SU-DHL-6 (cell line): ENCODE measurements at regions not wholly inside any gene's neighbourhood (a gene's known extent, or its start where the extent isn't known, plus 50 kb on each side); places are given as distances from the start of the nearest gene placed in this dataset.

ENCODE experiments used
- H2AFZ ChIP-seq: fragments of 200-600 bp; sonication (generic); 2 replicates; pipeline ENCODE4 v1.6.1; 2014; ENCODE audit warnings: low read depth, mild to moderate bottlenecking, moderate library complexity, mixed read lengths, antibody characterized with exemption, low read length; ENCODE audit not compliant: severe bottlenecking
- H3F3A ChIP-seq: fragments of 200-600 bp; shearing (Covaris generic); 2 replicates; pipeline ENCODE4 v1.6.0; 2016; ENCODE audit warnings: antibody characterized with exemption, mild to moderate bottlenecking; ENCODE audit not compliant: insufficient read depth
- H3K27ac ChIP-seq: fragments of 200-600 bp; sonication (generic); 2 replicates; pipeline ENCODE4 v1.5.1; 2016; ENCODE audit warnings: low read depth, mild to moderate bottlenecking, low read length, moderate library complexity, mixed read lengths
- H3K27me3 ChIP-seq: fragments of 200-600 bp; sonication (generic), shearing (Covaris generic); 2 replicates; pipeline ENCODE4 v1.6.0; 2014; ENCODE audit warnings: mild to moderate bottlenecking, low read length
- H3K36me3 ChIP-seq: fragments of 200-600 bp; sonication (generic); 2 replicates; pipeline ENCODE4 v1.6.1; 2014; ENCODE audit warnings: mild to moderate bottlenecking, low read length, mixed read lengths
- H3K4me2 ChIP-seq: fragments of 300-600, 200-600 bp; shearing (Covaris generic), sonication (generic); 2 replicates; pipeline ENCODE4 v1.6.0; 2014; ENCODE audit warnings: low read length, low read depth, mild to moderate bottlenecking; ENCODE audit not compliant: poor library complexity, severe bottlenecking
- H3K4me3 ChIP-seq: fragments of 200-600 bp; sonication (generic); 2 replicates; pipeline ENCODE4 v1.5.1; 2014; ENCODE audit warnings: antibody characterized with exemption, low read length, mild to moderate bottlenecking, mixed read lengths; ENCODE audit not compliant: insufficient read depth, poor library complexity, severe bottlenecking
- H3K79me2 ChIP-seq: fragments of 200-600 bp; sonication (generic); 2 replicates; pipeline ENCODE4 v1.6.1; 2014; ENCODE audit warnings: mild to moderate bottlenecking, low read length, moderate library complexity; ENCODE audit not compliant: insufficient read depth
- H3K9ac ChIP-seq: fragments of 200-600 bp; sonication (generic); 2 replicates; pipeline ENCODE4 v1.7.0; 2014; ENCODE audit warnings: mild to moderate bottlenecking, low read length
- H3K9me2 ChIP-seq: fragments of 200-600 bp; sonication (generic); replicated peaks from 2 replicates; pipeline ENCODE4 v1.6.1; 2014; ENCODE audit warnings: low read length; ENCODE audit not compliant: insufficient read depth
- H3K9me3 ChIP-seq: fragments of 200-600 bp; sonication (generic); 2 replicates; pipeline ENCODE4 v1.6.1; 2014; ENCODE audit warnings: low read length, mixed read lengths; ENCODE audit not compliant: insufficient read depth
- H4K20me1 ChIP-seq: fragments of 200-600 bp; sonication (generic); 2 replicates; pipeline ENCODE4 v1.6.1; 2014; ENCODE audit warnings: low read depth, mild to moderate bottlenecking, antibody characterized with exemption, low read length, moderate library complexity, mixed read lengths
- CTCF ChIP-seq: fragments of 200-600 bp; sonication (generic); IDR thresholded peaks from one replicate; pipeline ENCODE4 v1.5.1; 2017; ENCODE audit warnings: antibody characterized with exemption, mild to moderate bottlenecking, low read length, moderate library complexity; ENCODE audit not compliant: insufficient read depth, poor library complexity, severe bottlenecking
- EZH2phosphoT487 ChIP-seq: fragments of 200-600 bp; sonication (generic), shearing (Covaris generic); conservative IDR thresholded peaks from 2 replicates; pipeline ENCODE4 v1.6.1; 2018; ENCODE audit warnings: mild to moderate bottlenecking, antibody characterized with exemption, low read length, moderate library complexity, mixed read lengths

- Histone ChIP-seq H3F3A (no peaks in the 10 kb centered on the region), H3K4me3 (no peak overlapping the region), H3K9ac (no peak overlapping the region), H3K27ac (no peak overlapping the region), H2AFZ (no peak overlapping the region), H4K20me1 (no peaks in the 10 kb centered on the region), H3K9me3 (peaks cover 7% of the 10 kb centered on the region; the same call in 1 of the 2 replicates), H3K79me2 (no peaks in the 10 kb centered on the region), H3K9me2 (no peaks in the 10 kb centered on the region; the same call in 1 of the 2 replicates), H3K27me3 (no peaks in the 10 kb centered on the region), H3K4me2 (no peak overlapping the region), H3K36me3 (no peaks in the 10 kb centered on the region)
- no peak for TF ChIP-seq EZH2phosphoT487
- no peak for TF ChIP-seq CTCF
These were observed 608.1 kb downstream of the TYW1 start for GRCh38 chr7:67604461-67605386.

- Histone ChIP-seq H2AFZ (no peak overlapping the region), H3K79me2 (no peaks in the 10 kb centered on the region), H3K4me3 (no peak overlapping the region), H3F3A (no peaks in the 10 kb centered on the region), H4K20me1 (no peaks in the 10 kb centered on the region), H3K27me3 (no peaks in the 10 kb centered on the region), H3K27ac (no peak overlapping the region), H3K4me2 (no peak overlapping the region), H3K9me2 (no peaks in the 10 kb centered on the region; the same call in 1 of the 2 replicates), H3K36me3 (no peaks in the 10 kb centered on the region), H3K9ac (no peak overlapping the region), H3K9me3 (peaks cover 7% of the 10 kb centered on the region; the same call in 1 of the 2 replicates)
- TF ChIP-seq EZH2phosphoT487 = no peak
- TF ChIP-seq CTCF = no peak
These were observed 612.2 kb downstream of the TYW1 start for GRCh38 chr7:67608806-67609205.

GRCh38 chr7:67610897-67611296 is 614.3 kb downstream of the TYW1 start:
- Histone ChIP-seq H3K79me2 (no peaks in the 10 kb centered on the region), H3K36me3 (no peaks in the 10 kb centered on the region), H2AFZ (no peak overlapping the region), H3K9me2 (no peaks in the 10 kb centered on the region; the same call in 1 of the 2 replicates), H3K27me3 (no peaks in the 10 kb centered on the region), H3K4me2 (no peak overlapping the region), H3K9ac (no peak overlapping the region), H3K9me3 (no peaks in the 10 kb centered on the region; the same call in 1 of the 2 replicates), H3F3A (no peaks in the 10 kb centered on the region), H4K20me1 (no peaks in the 10 kb centered on the region), H3K27ac (no peak overlapping the region), H3K4me3 (no peak overlapping the region)
- TF ChIP-seq EZH2phosphoT487 (no peak), CTCF (no peak)
